GM19099 (cell line): ENCODE measurements at regions not wholly inside any gene's neighbourhood (a gene's known extent, or its start where the extent isn't known, plus 50 kb on each side); places are given as distances from the start of the nearest gene placed in this dataset.

Experiments used
- POLR2A ChIP-seq: IDR thresholded peaks from 3 replicates; pipeline ENCODE4 v1.6.1; 2011; ENCODE audit warnings: low read depth; ENCODE audit not compliant: insufficient read length; ENCODE audit errors: extremely low read depth

- no peak for TF ChIP-seq POLR2A
Measured at GRCh38 chr3:44066806-44067205, 174.9 kb upstream of the TOPAZ1 start.

GRCh38 chr3:44067431-44067830 lies 174.3 kb upstream of the TOPAZ1 start:
- no peak for TF ChIP-seq POLR2A

GRCh38 chr3:44068753-44069152 lies 172.9 kb upstream of the TOPAZ1 start:
- no peak for TF ChIP-seq POLR2A

- TF ChIP-seq POLR2A = no peak
Measured at GRCh38 chr3:44069276-44069675, 172.4 kb upstream of the TOPAZ1 start.

GRCh38 chr3:44070841-44071546 lies 170.7 kb upstream of the TOPAZ1 start:
- TF ChIP-seq POLR2A = no peak

GRCh38 chr3:44072601-44073540 lies 168.8 kb upstream of the TOPAZ1 start:
- no peak for TF ChIP-seq POLR2A

- no peak for TF ChIP-seq POLR2A
Measured at GRCh38 chr3:44074181-44074580, 167.5 kb upstream of the TOPAZ1 start.

GRCh38 chr3:44076221-44076829 lies 165.4 kb upstream of the TOPAZ1 start:
- TF ChIP-seq POLR2A = no peak

- TF ChIP-seq POLR2A = no peak
Measured at GRCh38 chr3:44077267-44077666, 164.4 kb upstream of the TOPAZ1 start.

GRCh38 chr3:44078863-44079262 lies 162.8 kb upstream of the TOPAZ1 start:
- TF ChIP-seq POLR2A = no peak

GRCh38 chr3:44079916-44080315 lies 161.8 kb upstream of the TOPAZ1 start:
- no peak for TF ChIP-seq POLR2A

- no peak for TF ChIP-seq POLR2A
Measured at GRCh38 chr3:44080474-44081072, 161.1 kb upstream of the TOPAZ1 start.

GRCh38 chr3:44090036-44090435 lies 151.7 kb upstream of the TOPAZ1 start:
- no peak for TF ChIP-seq POLR2A

GRCh38 chr3:44092497-44092896 lies 149.2 kb upstream of the TOPAZ1 start:
- TF ChIP-seq POLR2A = no peak

GRCh38 chr3:44093531-44093930 lies 148.2 kb upstream of the TOPAZ1 start:
- TF ChIP-seq POLR2A = no peak
